Esophagus squamous epithelium (tissue), 5 donors: ENCODE measurements at regions not wholly inside any gene's neighbourhood (a gene's known extent, or its start where the extent isn't known, plus 50 kb on each side); places are given as distances from the start of the nearest gene placed in this dataset.

Source experiments
- DNase-seq: peaks from one replicate; lab custom pipeline; 2025; lab: John Stamatoyannopoulos, UW
- H3K27ac ChIP-seq, 4 donors: fragments of 200-600 bp; sonication (generic); one replicate each; pipeline ENCODE4 v1.5.1; 2016 to 2019; ENCODE audit warnings: mild to moderate bottlenecking in 1 of 4
- H3K27me3 ChIP-seq, 4 donors: fragments of 200-600 bp; sonication (generic); 1 replicate in 3 of 4; 2 replicates in 1 of 4; pipeline versions ENCODE4 v1.5.1 to v1.6.0; 2017 to 2021; ENCODE audit warnings: antibody characterized with exemption in 1 of 4
- H3K36me3 ChIP-seq, 3 donors: fragments of 200-600 bp; sonication (generic); one replicate each; pipeline ENCODE4 v1.5.1; 2016 to 2019
- H3K4me1 ChIP-seq, 3 donors: fragments of 200-600 bp; sonication (generic); one replicate each; pipeline ENCODE4 v1.5.1; 2017 to 2019
- H3K4me3 ChIP-seq, 4 donors: fragments of 200-600 bp; sonication (generic); 1 replicate in 3 of 4; 2 replicates in 1 of 4; pipeline ENCODE4 v1.5.1; 2016 to 2019; ENCODE audit warnings: mild to moderate bottlenecking in 2 of 4, moderate library complexity in 1 of 4
- H3K9me3 ChIP-seq, 3 donors: fragments of 200-600 bp; sonication (generic); one replicate each; pipeline ENCODE4 v1.5.1; 2016 to 2019
- POLR2A ChIP-seq, 4 donors: fragments of 450-650 bp; IDR thresholded peaks; one replicate each; pipeline ENCODE4 v1.6.1; 2017; ENCODE audit warnings: antibody characterized with exemption in 4 of 4, mild to moderate bottlenecking in 4 of 4, moderate library complexity in 3 of 4
- WGBS, 2 donors: methylation state at CpG; one replicate each; pipeline ENCODE4 v1.1.5; 2018; 5-methylcytosine and 5-hydroxymethylcytosine counted together
- intact Hi-C: fragments of 100-400 bp; cut with DNase I; formaldehyde crosslinking; loops from one replicate; pipeline ENCODE4 v1.15.0; 2022
- TF ChIP-seq, protein P1 (sequence below), 6 experiments: fragments of 450-650 bp in 4 of 6; fragments of 200-600 bp in 2 of 6; sonication (generic) in 2 of 6; IDR thresholded peaks; one replicate each; pipeline ENCODE4 v1.5.1; 2016 to 2019; ENCODE audit warnings: antibody characterized with exemption in 6 of 6, mild to moderate bottlenecking in 4 of 6, moderate library complexity in 4 of 6
- donor health status: DM: yes; HTN: yes; CAD: no.

DNA sequence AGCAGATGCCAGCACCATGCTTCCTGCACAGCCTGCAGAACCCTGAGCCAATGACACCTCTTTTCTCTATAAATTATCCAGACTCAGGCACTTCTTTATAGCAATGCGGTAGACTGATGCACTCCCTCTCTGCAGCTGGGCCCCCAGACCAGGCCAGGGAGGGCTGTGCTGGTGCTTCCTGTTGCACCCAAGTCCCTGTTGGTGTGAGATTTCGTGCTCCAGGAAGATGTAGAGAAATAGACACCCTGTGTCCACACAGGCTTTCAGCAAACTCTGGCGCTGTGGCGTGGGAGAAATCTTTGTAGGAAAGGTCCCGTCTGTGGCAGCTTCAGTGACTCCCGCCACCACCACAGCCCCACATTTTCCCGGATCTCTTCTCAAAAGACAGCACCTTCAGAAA lies 572.2 kb downstream of the GALR1 start:
- no peak overlapping the region for H3K4me3 ChIP-seq
- TF ChIP-seq POLR2A (IDR thresholded peaks at IDR 0.05): no peak
- TF ChIP-seq, protein P1, sequence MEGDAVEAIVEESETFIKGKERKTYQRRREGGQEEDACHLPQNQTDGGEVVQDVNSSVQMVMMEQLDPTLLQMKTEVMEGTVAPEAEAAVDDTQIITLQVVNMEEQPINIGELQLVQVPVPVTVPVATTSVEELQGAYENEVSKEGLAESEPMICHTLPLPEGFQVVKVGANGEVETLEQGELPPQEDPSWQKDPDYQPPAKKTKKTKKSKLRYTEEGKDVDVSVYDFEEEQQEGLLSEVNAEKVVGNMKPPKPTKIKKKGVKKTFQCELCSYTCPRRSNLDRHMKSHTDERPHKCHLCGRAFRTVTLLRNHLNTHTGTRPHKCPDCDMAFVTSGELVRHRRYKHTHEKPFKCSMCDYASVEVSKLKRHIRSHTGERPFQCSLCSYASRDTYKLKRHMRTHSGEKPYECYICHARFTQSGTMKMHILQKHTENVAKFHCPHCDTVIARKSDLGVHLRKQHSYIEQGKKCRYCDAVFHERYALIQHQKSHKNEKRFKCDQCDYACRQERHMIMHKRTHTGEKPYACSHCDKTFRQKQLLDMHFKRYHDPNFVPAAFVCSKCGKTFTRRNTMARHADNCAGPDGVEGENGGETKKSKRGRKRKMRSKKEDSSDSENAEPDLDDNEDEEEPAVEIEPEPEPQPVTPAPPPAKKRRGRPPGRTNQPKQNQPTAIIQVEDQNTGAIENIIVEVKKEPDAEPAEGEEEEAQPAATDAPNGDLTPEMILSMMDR (IDR thresholded peaks at IDR 0.05): no peak
- DNase-seq: no peak
- H3K27ac ChIP-seq: no peak overlapping the region
- H3K27me3 ChIP-seq: no peaks in the 10 kb centered on the region
- H3K9me3 ChIP-seq: peaks cover 0 to 4% (median 0%) of the 10 kb centered on the region in 3 donors
- 82 to 86% methylated on average over 4 to 7 of the region's 7 CpGs for WGBS, 2 donors
- no peaks in the 10 kb centered on the region for H3K4me1 ChIP-seq
- intact Hi-C loops: no loop called here
- H3K36me3 ChIP-seq: no peaks in the 10 kb centered on the region

DNA sequence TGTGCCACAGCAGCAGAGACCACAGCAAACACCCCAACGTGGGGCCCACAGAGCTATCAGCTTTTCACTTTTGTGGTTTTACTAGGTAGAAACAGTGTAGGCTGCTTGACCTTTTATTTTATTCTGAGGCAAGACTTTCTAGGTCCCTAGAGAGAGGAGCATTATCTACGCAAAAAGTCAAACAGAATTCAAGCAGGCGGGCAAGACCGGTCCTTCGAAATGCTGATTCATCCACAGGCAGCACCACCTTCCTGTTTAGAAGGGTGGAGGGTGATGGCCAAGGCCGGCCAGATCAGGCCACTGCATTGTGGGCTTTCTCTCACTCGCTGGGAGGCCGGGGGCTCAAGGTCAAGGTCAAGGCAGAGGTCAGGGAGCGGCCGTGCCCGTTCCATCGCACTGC lies 573.0 kb downstream of the GALR1 start:
- Histone ChIP-seq H3K27ac (no peak overlapping the region), H3K4me1 (no peaks in the 10 kb centered on the region), H3K4me3 (no peak overlapping the region), H3K9me3 (peaks cover 0 to 4% (median 0%) of the 10 kb centered on the region in 3 donors), H3K27me3 (no peaks in the 10 kb centered on the region), H3K36me3 (no peaks in the 10 kb centered on the region)
- TF ChIP-seq, protein P1 (IDR thresholded peaks at IDR 0.05): no peak
- no peak for TF ChIP-seq POLR2A (IDR thresholded peaks at IDR 0.05)
- WGBS, 2 donors: 45 to 49% methylated on average over 4 to 11 of the region's 12 CpGs
- DNase-seq: no peak
- intact Hi-C loops: no loop called here

DNA sequence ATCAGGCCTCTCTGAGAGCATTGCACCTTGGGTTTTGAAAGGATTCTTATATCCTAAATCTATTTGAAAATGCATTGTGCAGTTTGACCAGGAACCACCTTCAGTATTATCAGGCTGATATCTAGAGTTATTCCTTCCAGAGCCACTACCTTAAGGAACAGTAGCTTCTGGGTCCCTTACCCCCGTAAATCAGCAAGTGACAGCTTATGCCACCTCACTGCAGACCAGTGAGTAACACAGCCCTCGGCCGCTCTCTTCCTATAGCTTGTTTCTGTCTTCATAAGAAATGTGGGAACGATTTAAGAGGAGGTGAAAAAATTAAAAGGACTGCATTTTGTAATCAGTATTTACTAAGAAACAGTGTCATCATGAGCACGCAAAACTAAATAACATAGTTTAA lies 584.2 kb downstream of the GALR1 start:
- no peaks in the 10 kb centered on the region for H3K27me3 ChIP-seq
- 69 to 72% methylated on average over 5 of the region's 5 CpGs for WGBS, 2 donors
- H3K4me1 ChIP-seq: no peaks in the 10 kb centered on the region
- no peak overlapping the region for H3K27ac ChIP-seq
- DNase-seq: no peak
- no peak overlapping the region for H3K4me3 ChIP-seq
- no peaks in the 10 kb centered on the region for H3K9me3 ChIP-seq
- no peaks in the 10 kb centered on the region for H3K36me3 ChIP-seq
- intact Hi-C loops: no loop called here
- TF ChIP-seq POLR2A (IDR thresholded peaks at IDR 0.05): no peak
- TF ChIP-seq, protein P1 (IDR thresholded peaks at IDR 0.05): no peak

DNA sequence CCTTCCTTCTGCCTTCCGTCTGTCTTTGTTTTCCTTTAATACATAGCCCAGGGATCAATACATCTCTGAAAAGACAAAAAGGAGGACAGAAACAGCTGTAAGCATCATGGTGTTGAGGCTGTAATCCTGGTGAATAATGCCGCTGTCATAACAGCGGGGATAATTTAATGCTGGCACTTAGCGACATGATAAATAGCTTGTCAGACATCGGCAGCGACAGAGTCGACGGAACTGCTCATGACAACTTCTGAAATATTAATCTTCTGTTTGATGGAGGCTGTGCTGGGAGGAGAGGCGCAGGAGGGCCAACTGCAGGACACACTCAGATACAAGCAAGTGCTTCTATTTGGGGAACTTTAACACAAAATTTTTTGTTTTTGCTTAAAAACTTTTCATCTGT lies 602.2 kb downstream of the GALR1 start:
- Histone ChIP-seq H3K4me1 (no peaks in the 10 kb centered on the region), H3K9me3 (no peaks in the 10 kb centered on the region), H3K27me3 (no peaks in the 10 kb centered on the region), H3K27ac (no peak overlapping the region), H3K36me3 (no peaks in the 10 kb centered on the region), H3K4me3 (no peak overlapping the region)
- 12 to 19% methylated on average over 9 of the region's 9 CpGs for WGBS, 2 donors
- intact Hi-C loops: no loop called here
- DNase-seq: no peak
- TF ChIP-seq, protein P1 (IDR thresholded peaks at IDR 0.05): no peak
- no peak for TF ChIP-seq POLR2A (IDR thresholded peaks at IDR 0.05)

DNA sequence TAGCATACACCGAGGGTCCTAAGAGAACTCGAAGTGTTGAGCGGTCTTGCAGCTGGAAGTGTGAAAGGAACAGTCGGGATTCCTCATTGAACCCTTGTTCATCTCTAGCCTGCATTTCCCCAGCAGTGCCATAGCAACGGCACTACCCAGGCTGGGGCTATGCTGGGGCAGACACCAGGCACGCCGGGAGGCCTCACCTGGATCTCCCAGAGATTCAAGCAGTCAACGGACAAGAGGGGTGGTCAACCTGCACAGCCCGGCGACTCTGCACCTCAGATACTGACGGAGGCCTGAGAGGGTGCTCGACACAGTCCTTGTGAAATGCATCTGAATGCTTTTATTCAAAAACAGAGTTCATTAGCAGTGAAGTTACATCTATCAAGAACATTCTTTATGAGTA lies 604.2 kb downstream of the GALR1 start:
- Histone ChIP-seq H3K27ac (no peak overlapping the region), H3K4me3 (no peak overlapping the region), H3K36me3 (no peaks in the 10 kb centered on the region), H3K27me3 (no peaks in the 10 kb centered on the region), H3K9me3 (no peaks in the 10 kb centered on the region), H3K4me1 (no peaks in the 10 kb centered on the region)
- TF ChIP-seq POLR2A (IDR thresholded peaks at IDR 0.05): no peak
- TF ChIP-seq, protein P1 (IDR thresholded peaks at IDR 0.05): no peak
- WGBS, 2 donors: 75 to 85% methylated on average over 9 of the region's 12 CpGs
- no peak for DNase-seq
- intact Hi-C loops: no loop called here
